ENCODE measurements at regions not wholly inside any gene's neighbourhood (a gene's known extent, or its start where the extent isn't known, plus 50 kb on each side); places are given as distances from the start of the nearest gene placed in this dataset.
A peak's percentile ranks its signal among the peaks of the same experiment; 100 is the strongest.
"Not testable (repeated sequence)": the region's sequence is repeated elsewhere in the genome, so short reads cannot be mapped to it uniquely, and the experiment has no call there.

DNA sequence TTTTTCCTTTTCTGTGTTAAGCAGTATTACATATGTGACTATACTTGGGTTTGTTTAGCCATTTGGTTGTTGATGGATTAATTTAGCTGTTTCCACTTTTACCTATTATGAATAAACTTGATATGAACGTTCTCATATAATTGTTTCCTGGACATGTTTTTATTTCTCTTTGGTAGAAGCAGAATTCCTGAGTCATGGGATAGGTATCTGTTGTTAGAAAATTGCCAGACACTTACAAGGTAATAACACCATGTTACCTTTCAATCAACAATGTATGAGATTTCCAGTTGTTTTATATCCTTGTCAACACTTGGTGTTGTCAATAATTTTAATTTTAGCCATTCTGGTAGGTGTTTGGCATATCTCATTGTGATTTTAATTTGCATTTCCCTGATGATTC is 475.4 kb downstream of the IGSF11 start:
- no peak for DNase-seq (ENCODE audit: low spot score)

DNA sequence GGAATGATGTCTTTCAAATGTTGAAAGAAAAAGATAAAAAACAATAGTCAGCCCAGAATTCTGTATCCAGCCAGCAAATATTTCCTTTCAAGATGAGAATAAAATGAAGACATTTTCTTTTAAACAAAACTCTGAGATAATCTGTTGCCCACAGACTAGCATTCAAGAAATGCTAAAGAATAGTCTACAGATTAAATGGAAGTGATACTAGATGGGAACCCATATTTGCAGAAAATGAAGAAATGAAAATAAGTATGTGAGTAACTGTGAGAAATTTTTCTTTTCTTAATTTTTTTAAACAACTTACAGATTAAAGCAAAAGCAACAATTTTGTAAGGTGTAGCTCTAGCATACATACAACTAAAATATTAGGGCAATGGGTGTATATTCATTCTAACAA is 469.8 kb downstream of the IGSF11 start:
- no peak for DNase-seq (ENCODE audit: low spot score)

DNA sequence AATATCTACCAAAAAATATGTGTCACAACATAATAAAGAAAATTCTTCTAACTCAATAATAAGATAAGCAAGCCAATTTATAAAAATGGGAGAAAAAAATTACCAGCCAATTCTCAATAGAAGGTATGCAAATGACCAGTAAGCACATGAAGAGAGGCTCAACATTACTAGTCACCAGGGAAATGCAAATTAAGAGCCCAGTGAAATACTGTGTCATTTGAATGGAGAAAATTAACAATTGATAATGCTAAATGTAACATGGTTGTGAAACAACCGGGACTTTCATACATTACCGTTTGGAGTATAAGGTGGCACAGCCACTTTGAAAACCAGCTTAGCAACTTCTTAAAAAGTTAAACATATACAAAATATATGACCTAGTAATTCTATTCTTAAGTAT is 460.7 kb downstream of the IGSF11 start:
- DNase-seq (ENCODE audit: low spot score), result no peak

DNA sequence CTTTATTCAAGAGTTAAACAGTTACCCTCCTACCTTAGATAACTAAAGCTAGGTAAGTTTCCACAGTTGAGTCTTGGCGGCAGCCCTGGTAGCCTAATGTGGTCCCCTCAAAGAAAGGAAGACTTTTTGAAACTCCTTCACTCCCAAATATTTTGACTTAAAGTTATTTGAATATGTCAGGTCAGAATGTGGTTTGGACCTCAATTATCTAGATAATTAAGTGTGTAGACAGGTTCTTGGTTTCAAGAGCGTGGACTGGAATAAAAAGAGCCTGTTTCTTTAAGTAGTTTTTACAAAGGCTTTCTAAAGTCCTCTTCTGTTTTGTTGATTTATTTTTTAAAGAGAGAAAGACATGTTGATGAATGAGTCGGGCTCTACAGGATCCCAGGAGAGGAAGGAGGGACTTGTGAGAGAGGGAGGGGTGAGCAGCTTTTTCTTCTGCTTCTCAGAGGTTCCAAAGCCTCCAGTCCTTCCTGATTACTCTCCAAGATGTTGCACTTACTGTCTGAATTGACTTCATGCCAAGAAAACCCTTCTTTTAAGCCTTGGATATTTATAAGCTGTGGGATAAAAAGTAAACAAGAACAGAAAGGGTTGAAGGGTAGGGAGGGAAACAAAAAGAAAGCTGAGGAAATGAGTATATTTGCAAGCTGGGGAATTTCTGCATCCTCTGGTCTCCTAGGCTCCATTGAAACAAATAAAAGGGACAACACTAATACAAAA is 457.4 kb downstream of the IGSF11 start:
- DNase-seq (ENCODE audit: low spot score), result no peak

GRCh38 chr3:118578559-118578958 is 456.1 kb downstream of the IGSF11 start:
- no peak for DNase-seq (ENCODE audit: low spot score)

DNA sequence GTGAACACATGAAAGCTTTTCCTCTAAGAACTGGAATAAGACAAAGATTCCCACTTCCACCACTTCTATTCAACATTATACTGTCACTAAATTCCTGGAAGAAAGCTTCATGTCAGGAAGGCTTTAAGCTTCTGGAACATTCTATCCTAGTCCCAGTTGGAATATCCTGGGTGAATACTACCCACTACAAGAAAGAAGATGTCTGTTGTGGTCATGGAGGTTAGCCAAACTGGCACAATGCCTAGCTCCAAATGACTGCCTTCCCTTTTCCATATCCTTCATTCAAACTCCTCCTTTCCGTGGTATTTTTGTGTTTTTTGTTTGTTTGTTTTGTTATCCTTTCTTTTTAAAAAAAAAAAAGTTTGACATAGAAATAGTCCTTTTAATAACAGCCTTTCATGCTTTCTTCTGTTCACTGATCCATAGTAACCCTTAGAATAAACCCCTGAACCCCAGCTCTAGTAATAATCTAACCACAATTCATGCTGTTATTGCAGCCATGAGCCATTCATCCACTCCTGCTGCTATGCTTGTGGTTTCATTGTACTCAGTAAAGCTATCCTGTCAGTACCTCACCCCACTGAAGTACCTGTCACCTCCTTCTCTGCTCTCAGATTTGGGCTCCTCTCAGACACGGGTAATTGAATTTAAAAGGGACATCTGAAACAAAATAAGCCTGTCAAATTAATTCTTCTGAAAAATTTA is 447.5 kb downstream of the IGSF11 start:
- no peak for DNase-seq (ENCODE audit: low spot score)

- no peak for DNase-seq (ENCODE audit: low spot score)
Measured at GRCh38 chr3:118587847-118588246, 446.8 kb downstream of the IGSF11 start.

DNA sequence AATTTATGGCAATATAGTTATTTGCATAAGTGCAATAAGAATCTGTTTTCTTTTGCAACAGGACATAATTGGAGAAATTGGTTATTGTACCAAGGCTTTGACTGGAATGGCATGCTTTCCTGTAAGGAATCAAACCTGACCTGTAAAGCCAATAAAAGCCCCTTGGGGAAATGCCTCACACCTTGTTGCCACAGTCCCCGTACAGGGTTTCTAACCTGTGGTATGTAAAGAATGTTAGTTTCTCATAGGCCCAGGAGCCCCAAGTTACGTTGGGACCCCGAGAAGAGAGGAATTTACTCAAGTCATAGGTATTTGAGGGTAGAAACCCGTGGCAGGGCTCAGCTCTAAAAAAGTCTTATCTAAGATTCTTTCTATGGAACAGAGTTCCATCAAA is 441.4 kb downstream of the IGSF11 start:
- DNase-seq (ENCODE audit: low spot score), result no peak

GRCh38 chr3:118597184-118597583 is 437.5 kb downstream of the IGSF11 start:
- no peak for DNase-seq (ENCODE audit: low spot score)

- no peak for DNase-seq (ENCODE audit: low spot score)
Measured at GRCh38 chr3:118607915-118608820, 426.5 kb downstream of the IGSF11 start.

DNA sequence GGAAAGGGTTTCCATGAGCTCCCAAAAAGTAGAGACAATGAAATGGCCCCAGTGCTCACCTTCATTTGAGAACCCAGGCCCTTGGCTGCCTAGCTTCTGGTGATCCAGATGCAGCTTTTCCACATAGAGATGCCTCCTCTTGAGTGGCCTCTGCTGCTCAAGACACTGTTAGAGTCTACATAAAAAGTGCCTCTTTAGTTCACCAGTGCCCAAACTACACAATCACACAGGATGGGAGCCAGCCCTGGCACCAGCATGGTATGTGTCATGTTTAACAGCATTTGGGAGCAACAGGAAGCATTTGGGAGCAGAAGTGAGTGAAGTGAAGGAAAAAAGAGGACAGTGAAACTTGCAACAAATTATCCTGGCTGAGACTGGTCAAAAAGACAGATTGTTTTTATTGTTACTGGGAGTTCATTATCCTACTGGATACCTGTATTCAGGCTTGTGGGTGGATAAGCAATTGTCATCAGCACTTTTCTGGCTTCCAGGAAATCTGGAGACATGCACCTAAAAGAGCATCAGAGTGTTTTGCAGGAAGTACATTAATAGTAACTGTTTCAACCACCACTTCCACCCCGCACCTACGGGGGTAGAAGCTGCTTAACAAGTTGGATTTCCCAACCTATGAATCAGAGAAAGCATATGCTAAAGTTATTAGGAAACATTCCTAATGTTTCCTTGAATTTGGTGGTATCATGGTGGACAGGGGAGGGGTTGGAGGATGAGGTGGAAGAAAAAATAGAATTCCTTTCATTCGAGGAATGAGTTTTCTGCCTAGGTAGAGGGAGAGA is 416.2 kb downstream of the IGSF11 start:
- DNase-seq (ENCODE audit: low spot score), result no peak

DNA sequence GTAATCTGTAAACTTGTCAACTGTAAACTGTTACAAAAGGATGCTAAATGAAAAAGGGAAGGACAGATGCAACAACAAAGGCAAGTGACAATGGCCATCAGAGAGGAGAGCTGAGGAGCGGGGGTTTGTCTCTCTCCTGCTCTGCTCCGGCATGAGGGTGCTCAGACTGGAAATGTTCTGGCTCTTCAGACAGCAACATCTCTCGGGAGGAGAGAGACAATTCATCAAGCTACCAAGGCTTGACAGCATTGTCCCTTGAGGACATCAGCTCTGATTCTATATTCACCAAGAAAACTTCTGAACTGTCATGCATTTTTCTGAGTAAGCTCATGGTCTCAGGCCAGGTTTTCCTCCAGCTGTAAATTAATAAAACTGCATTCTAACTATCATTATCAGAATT is 408.2 kb downstream of the IGSF11 start:
- DNase-seq (ENCODE audit: low spot score), result no peak

GRCh38 chr3:118628704-118629341 is 405.8 kb downstream of the IGSF11 start:
- peak; percentile 3 for DNase-seq (ENCODE audit: low spot score)

GRCh38 chr3:118629821-118630220 is 404.8 kb downstream of the IGSF11 start:
- DNase-seq (ENCODE audit: low spot score), result no peak

GRCh38 chr3:118635711-118636110 is 398.9 kb downstream of the IGSF11 start:
- no peak for DNase-seq (ENCODE audit: low spot score)

DNA sequence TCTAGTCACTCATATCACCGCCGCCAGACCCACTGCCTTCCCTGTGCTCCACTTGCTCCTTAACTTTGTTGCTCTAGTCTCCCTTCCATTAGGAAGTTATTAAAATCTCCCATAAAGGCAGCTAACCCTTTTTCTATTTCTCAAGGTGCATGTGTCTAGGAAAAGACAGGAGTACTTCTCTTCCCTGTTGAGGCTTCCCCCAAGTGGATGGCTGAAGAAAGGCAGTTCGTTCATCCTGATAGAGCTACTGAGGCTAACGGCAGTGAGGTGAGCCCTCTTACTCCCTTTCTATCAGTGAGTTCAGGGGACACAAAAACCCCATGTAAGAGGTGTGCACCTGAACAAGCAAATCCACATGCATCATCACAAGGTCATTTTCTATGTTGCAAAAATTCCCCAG is 397.8 kb downstream of the IGSF11 start:
- no peak for DNase-seq (ENCODE audit: low spot score)

DNA sequence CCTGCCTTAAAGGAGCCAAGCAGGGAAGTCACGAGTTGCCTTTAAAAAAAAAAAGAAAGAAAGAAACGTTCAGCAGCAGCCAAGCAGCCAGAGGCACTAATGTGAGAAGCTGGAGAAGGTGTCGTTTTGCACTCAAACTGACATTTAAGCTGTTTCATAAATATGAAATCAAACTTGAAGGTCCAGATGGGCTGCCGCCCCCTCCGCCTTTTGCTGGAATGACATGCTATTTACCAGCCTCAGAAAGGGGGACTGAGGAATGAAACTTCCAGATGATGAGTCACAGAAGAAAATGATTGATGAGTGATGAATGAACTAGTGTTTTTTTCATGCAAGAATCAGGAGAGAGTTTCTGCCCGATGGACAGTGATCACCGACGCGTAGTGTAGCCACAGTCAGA is 396.8 kb downstream of the IGSF11 start:
- DNase-seq (ENCODE audit: low spot score), result no peak

DNA sequence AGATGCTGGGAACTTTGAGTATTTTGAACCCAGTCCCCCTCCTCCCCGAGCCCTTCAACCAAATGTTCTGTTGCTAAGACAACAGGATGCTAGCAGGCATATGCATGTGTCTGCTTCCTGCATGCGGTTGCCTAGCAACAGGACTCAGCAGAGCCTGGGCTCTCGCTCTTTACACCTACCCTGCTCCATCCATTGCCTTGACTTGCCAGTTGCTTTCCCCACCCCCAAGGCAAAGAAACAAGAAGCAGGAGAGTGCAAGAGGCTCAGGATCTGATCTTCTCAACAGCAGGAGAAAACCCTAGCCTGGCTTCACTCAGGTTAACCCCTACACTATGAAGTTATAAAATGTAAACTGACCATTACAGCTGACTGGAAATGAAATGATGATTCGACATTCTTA is 393.0 kb downstream of the IGSF11 start:
- no peak for DNase-seq (ENCODE audit: low spot score)

DNA sequence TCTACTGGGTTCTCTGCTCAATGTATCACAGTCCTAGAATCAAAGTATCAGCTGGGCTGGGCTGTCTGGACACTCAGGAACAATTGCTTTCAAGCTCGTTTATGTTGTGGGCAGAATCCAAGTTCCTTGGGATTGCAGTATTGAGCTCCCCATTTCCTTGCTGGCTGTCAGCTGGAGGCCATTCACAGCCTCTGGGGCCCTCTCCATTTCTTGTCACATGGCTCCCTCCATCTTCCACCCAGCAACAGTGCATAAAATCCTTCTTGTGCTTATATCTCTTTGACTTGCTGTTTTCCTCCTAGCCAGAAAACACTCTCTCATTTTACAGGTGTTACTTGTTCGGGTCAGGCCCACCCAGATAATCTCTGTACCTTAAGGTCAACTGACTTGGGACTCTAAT is 363.5 kb downstream of the IGSF11 start:
- DNase-seq (ENCODE audit: low spot score), result no peak

- no peak for DNase-seq (ENCODE audit: low spot score)
Measured at GRCh38 chr3:118675305-118675704, 359.3 kb downstream of the IGSF11 start.

- DNase-seq (ENCODE audit: low spot score), result not testable (repeated sequence)
Measured at GRCh38 chr3:118678663-118679062, 356.0 kb downstream of the IGSF11 start.

Measured in hematopoietic multipotent progenitor cell treated with erythropoietin and hydrocortisone succinate and interleukin-3 and kit ligand, for 15 days (in vitro differentiated cells).